Osteocyte (in vitro differentiated cells): ENCODE measurements at regions not wholly inside any gene's neighbourhood (a gene's known extent, or its start where the extent isn't known, plus 50 kb on each side); places are given as distances from the start of the nearest gene placed in this dataset.

Experiments
- DNase-seq: peaks from one replicate; pipeline ENCODE4 v3.0.0; 2021; ENCODE audit warnings: mixed read lengths; ENCODE audit not compliant: unreplicated experiment; ENCODE audit errors: extremely low spot score
- H3K27ac Mint-ChIP-seq: one replicate; pipeline ENCODE4 v1.8.0; 2021; ENCODE audit warnings: mild to moderate bottlenecking, mixed read lengths; ENCODE audit not compliant: unreplicated experiment
- H3K27me3 Mint-ChIP-seq: one replicate; pipeline ENCODE4 v1.8.0; 2021; ENCODE audit warnings: mixed read lengths; ENCODE audit not compliant: unreplicated experiment
- H3K36me3 Mint-ChIP-seq: one replicate; pipeline ENCODE4 v1.8.0; 2021; ENCODE audit warnings: mixed read lengths; ENCODE audit not compliant: unreplicated experiment
- H3K4me1 Mint-ChIP-seq: one replicate; pipeline ENCODE4 v1.8.0; 2021; ENCODE audit warnings: mixed read lengths; ENCODE audit not compliant: unreplicated experiment
- H3K4me3 Mint-ChIP-seq: one replicate; pipeline ENCODE4 v1.8.0; 2021; ENCODE audit warnings: mild to moderate bottlenecking, moderate library complexity, mixed read lengths; ENCODE audit not compliant: unreplicated experiment
- H3K9me3 Mint-ChIP-seq: one replicate; pipeline ENCODE4 v1.8.0; 2021; ENCODE audit warnings: mixed read lengths; ENCODE audit not compliant: unreplicated experiment
- TF ChIP-seq, protein P1 (sequence below): fragments of 200-600 bp; sonication (generic); IDR thresholded peaks from 2 replicates; pipeline ENCODE4 v1.5.0; 2021; ENCODE audit warnings: antibody characterized with exemption, mild to moderate bottlenecking, moderate library complexity

DNA sequence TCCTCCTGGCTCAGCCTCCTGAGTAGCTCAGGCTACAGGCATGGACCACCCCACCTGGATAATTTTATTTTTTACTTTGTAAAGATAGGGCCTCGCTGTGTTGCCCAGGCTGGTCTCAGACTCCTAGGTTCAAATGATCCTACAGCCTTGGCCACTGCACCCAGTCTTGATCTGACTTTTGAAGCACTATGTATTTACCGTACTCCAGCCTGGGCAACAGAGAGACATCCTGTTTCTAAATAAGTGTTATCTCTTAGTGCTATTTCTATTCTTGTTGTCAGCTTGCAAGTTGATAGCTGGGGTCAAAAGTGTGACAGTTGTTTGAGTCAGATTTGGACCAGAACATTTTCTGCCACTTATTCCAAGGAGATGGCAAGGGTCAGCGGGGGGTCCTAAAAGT is 486.4 kb downstream of the NPIPA7 start:
- no peak for DNase-seq
- H3K9me3 Mint-ChIP-seq, result no peaks in the 10 kb centered on the region

DNA sequence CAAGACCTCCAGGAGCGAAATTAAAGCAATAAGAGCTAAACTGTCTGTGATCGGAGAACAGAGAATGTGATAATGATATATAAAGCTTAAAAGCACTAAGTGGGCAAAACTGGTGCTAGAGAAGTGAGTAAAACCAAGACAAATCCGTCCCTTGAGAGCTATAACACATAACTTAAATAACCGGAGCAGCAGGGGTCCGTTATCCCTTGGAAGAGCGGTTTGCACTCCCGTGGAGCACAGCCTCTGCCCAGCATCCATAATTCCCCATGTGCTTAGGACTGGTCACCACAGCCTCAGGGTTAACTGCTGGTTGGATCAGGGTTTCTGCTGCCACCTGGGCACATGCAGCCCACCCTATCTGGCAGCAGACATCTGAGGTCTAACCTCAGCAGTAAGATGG is 489.0 kb downstream of the NPIPA7 start:
- H3K36me3 Mint-ChIP-seq, result no peaks in the 10 kb centered on the region
- peaks cover 3% of the 10 kb centered on the region for H3K4me1 Mint-ChIP-seq
- TF ChIP-seq, protein P1, sequence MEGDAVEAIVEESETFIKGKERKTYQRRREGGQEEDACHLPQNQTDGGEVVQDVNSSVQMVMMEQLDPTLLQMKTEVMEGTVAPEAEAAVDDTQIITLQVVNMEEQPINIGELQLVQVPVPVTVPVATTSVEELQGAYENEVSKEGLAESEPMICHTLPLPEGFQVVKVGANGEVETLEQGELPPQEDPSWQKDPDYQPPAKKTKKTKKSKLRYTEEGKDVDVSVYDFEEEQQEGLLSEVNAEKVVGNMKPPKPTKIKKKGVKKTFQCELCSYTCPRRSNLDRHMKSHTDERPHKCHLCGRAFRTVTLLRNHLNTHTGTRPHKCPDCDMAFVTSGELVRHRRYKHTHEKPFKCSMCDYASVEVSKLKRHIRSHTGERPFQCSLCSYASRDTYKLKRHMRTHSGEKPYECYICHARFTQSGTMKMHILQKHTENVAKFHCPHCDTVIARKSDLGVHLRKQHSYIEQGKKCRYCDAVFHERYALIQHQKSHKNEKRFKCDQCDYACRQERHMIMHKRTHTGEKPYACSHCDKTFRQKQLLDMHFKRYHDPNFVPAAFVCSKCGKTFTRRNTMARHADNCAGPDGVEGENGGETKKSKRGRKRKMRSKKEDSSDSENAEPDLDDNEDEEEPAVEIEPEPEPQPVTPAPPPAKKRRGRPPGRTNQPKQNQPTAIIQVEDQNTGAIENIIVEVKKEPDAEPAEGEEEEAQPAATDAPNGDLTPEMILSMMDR, result no peak
- H3K4me3 Mint-ChIP-seq, result no peak overlapping the region
- DNase-seq, result no peak
- H3K27ac Mint-ChIP-seq, result no peak overlapping the region
- no peaks in the 10 kb centered on the region for H3K9me3 Mint-ChIP-seq
- no peaks in the 10 kb centered on the region for H3K27me3 Mint-ChIP-seq

More for the DNA sequence above, 486.4 kb downstream of the NPIPA7 start:
- H3K27me3 Mint-ChIP-seq, result no peaks in the 10 kb centered on the region
- no peak overlapping the region for H3K4me3 Mint-ChIP-seq
- peaks cover 3% of the 10 kb centered on the region for H3K4me1 Mint-ChIP-seq
- H3K27ac Mint-ChIP-seq, result no peak overlapping the region
- no peaks in the 10 kb centered on the region for H3K36me3 Mint-ChIP-seq
- TF ChIP-seq, protein P1, result no peak

DNA sequence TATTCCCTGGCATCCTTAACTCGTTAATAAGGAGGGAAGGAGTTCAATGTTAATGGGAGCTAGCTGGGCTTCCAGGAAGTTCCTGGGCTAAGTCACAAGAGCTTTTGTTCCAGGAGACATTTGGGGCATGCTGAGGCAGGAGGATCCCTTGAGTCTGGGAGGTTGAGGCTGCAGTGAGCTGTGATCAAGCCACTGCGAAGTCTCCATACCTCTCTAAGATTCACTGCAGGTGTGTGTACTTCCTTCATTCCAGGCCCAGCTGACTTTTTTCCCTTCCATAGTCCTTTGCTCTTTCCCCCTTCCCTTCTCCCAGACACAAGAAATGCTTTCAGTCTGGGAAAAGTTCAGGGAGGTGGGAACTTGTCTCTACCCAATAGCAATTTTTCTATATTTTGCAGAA is 489.8 kb downstream of the NPIPA7 start:
- H3K27me3 Mint-ChIP-seq, result no peaks in the 10 kb centered on the region
- no peaks in the 10 kb centered on the region for H3K36me3 Mint-ChIP-seq
- no peak overlapping the region for H3K27ac Mint-ChIP-seq
- H3K4me1 Mint-ChIP-seq, result peaks cover 3% of the 10 kb centered on the region
- DNase-seq, result no peak
- H3K9me3 Mint-ChIP-seq, result no peaks in the 10 kb centered on the region
- TF ChIP-seq, protein P1, result no peak
- no peak overlapping the region for H3K4me3 Mint-ChIP-seq

DNA sequence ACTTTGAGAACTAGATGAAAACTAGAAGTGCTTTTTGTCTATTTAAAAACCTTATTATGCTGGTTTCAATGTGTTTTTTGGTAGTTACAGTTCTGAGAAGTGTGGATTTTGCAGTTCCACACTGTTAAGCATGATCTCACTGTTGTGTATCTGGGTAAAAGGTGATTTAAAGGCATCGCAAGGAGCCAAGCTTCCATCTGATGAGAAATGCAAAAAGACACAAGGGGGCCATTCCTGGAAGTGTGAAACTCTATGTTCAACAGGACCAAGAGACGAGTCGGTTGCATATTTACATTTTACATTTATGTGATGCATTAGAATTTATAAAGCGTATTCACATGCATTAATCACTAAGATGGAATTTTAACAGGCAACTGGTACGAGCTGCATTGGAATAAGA is 490.8 kb downstream of the NPIPA7 start:
- DNase-seq, result no peak
- Mint-ChIP-seq H3K36me3 (no peaks in the 10 kb centered on the region), H3K27ac (no peak overlapping the region), H3K27me3 (no peaks in the 10 kb centered on the region), H3K4me1 (peaks cover 3% of the 10 kb centered on the region), H3K9me3 (no peaks in the 10 kb centered on the region), H3K4me3 (no peak overlapping the region)
- TF ChIP-seq, protein P1, result no peak

DNA sequence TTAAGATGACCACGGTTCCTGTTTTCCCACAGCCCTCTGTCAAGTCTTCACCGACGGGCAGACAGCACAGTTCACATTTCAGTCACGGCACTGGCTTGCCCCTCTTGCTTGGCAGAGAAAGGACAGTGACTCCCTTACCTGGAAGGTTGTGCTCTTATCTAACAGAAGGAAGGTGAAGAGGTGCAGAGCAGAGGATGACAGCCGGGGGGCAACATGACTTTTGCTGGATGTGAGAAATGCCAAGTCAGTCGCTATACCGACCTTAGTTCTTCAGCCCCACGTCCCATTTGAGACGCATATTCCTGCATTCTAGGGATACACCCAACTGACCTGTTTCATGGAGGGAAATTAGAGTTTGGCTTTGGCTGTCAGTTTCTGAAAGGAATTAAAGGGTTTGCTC is 492.3 kb downstream of the NPIPA7 start:
- H3K4me3 Mint-ChIP-seq, result no peak overlapping the region
- H3K9me3 Mint-ChIP-seq, result no peaks in the 10 kb centered on the region
- TF ChIP-seq, protein P1, result no peak
- no peaks in the 10 kb centered on the region for H3K27me3 Mint-ChIP-seq
- peaks cover 3% of the 10 kb centered on the region for H3K4me1 Mint-ChIP-seq
- DNase-seq, result no peak
- H3K27ac Mint-ChIP-seq, result no peak overlapping the region
- H3K36me3 Mint-ChIP-seq, result no peaks in the 10 kb centered on the region
